ENCODE measurements at regions not wholly inside any gene's neighbourhood (a gene's known extent, or its start where the extent isn't known, plus 50 kb on each side); places are given as distances from the start of the nearest gene placed in this dataset.
A peak's percentile ranks its signal among the peaks of the same experiment; 100 is the strongest.

GRCh38 chr2:153059338-153060052 is 341.1 kb downstream of the ARL6IP6 start (continued):
- TF ChIP-seq STAT6 (CRISPR knock-in tag; IDR thresholded peaks at IDR 0.05; ENCODE audit: borderline replicate concordance) (no peak), ZNF510 (CRISPR knock-in tag; IDR thresholded peaks at IDR 0.05; ENCODE audit: low read depth) (no peak), BCLAF1 (IDR thresholded peaks at IDR 0.05) (no peak), RFX1 (IDR thresholded peaks at IDR 0.05) (no peak), ZNF710 (CRISPR knock-in tag; IDR thresholded peaks at IDR 0.05; ENCODE audit: borderline replicate concordance) (no peak), NFKBIZ (CRISPR knock-in tag; IDR thresholded peaks at IDR 0.05) (no peak), ZBED4 (CRISPR knock-in tag; IDR thresholded peaks at IDR 0.05; ENCODE audit: borderline replicate concordance) (no peak), NFE2L2 (IDR thresholded peaks at IDR 0.05; ENCODE audit: low read length) (peak; percentile 84), TCF12 (IDR thresholded peaks at IDR 0.05) (no peak), TCF12 (CRISPR knock-in tag; IDR thresholded peaks at IDR 0.05) (no peak), DNMT1 (CRISPR knock-in tag; IDR thresholded peaks at IDR 0.05) (no peak), HNRNPL (IDR thresholded peaks at IDR 0.05; ENCODE audit: low read depth, low read length) (no peak), MAFF (IDR thresholded peaks at IDR 0.05; ENCODE audit: low read depth, low read length) (peak; percentile 64), CREB1 (IDR thresholded peaks at IDR 0.05) (0 out of 2 replicates have a peak, but pooled peaks have one; percentile 7), CREB1 (CRISPR knock-in tag; IDR thresholded peaks at IDR 0.05) (no peak), SNAPC2 (CRISPR knock-in tag; IDR thresholded peaks at IDR 0.05) (no peak), KMT2B (CRISPR knock-in tag; IDR thresholded peaks at IDR 0.05) (no peak), POLR2AphosphoS2 (IDR thresholded peaks at IDR 0.05; ENCODE audit: low read depth, low read length) (no peak), NFATC3 (CRISPR knock-in tag; IDR thresholded peaks at IDR 0.05) (no peak), HHEX (CRISPR knock-in tag; IDR thresholded peaks at IDR 0.05) (no peak), ZNF224 (CRISPR knock-in tag; IDR thresholded peaks at IDR 0.05) (no peak)

Measured in HepG2 (cell line).